ENCODE measurements at regions not wholly inside any gene's neighbourhood (a gene's known extent, or its start where the extent isn't known, plus 50 kb on each side); places are given as distances from the start of the nearest gene placed in this dataset.
"Not testable (repeated sequence)": the region's sequence is repeated elsewhere in the genome, so short reads cannot be mapped to it uniquely, and the experiment has no call there.

DNA sequence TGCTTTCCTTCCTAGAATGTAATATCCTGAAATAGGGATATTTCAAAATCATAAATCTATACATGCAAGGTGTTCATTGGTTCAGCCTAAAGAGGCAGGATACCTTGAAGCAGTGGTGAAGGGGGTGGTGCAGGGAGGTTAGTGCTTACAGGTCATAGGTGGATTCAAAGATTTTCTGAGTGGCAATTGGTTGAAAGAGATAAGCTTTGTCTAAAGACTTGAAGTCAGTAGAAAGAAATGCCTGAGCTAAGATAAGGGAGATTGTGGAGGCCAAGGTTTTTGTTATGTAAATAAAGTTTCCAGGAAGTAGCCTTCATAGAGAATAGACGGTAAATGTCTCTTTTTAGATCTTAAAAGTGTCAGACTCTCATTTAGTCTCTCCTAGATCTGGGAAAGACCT lies 741.2 kb upstream of the ZWINT start:
- H3K27me3 ChIP-seq (ENCODE audit: control insufficient read depth, insufficient read depth, low read length): no peaks in the 10 kb centered on the region
- H3K9me3 ChIP-seq (replicated peaks; ENCODE audit: control insufficient read depth, low read depth, low read length): no peaks in the 10 kb centered on the region
- no peak overlapping the region for H3K27ac ChIP-seq (ENCODE audit: low read length)
- no CpG with 5 or more reads among the region's 1 CpG for WGBS (ENCODE audit: insufficient coverage)
- no peaks in the 10 kb centered on the region for H3K36me3 ChIP-seq (ENCODE audit: control insufficient read depth, insufficient read depth, low read length)
- H3K4me1 ChIP-seq (ENCODE audit: control insufficient read depth, insufficient read depth, low read length): no peaks in the 10 kb centered on the region
- no peak overlapping the region for H3K4me3 ChIP-seq (ENCODE audit: low read length)
- DNase-seq: no peak

- H3K27me3 ChIP-seq (ENCODE audit: control insufficient read depth, insufficient read depth, low read length): no peaks in the 10 kb centered on the region
- WGBS (ENCODE audit: insufficient coverage): 73% methylated on average over 1 of the region's 2 CpGs
- H3K4me3 ChIP-seq (ENCODE audit: low read length): no peak overlapping the region
- H3K36me3 ChIP-seq (ENCODE audit: control insufficient read depth, insufficient read depth, low read length): no peaks in the 10 kb centered on the region
- H3K4me1 ChIP-seq (ENCODE audit: control insufficient read depth, insufficient read depth, low read length): no peaks in the 10 kb centered on the region
- no peak for DNase-seq
- peaks cover 5% of the 10 kb centered on the region for H3K9me3 ChIP-seq (replicated peaks; ENCODE audit: control insufficient read depth, low read depth, low read length)
- H3K27ac ChIP-seq (ENCODE audit: low read length): no peak overlapping the region
Measured at GRCh38 chr10:57098146-57098545, 737.1 kb upstream of the ZWINT start.

DNA sequence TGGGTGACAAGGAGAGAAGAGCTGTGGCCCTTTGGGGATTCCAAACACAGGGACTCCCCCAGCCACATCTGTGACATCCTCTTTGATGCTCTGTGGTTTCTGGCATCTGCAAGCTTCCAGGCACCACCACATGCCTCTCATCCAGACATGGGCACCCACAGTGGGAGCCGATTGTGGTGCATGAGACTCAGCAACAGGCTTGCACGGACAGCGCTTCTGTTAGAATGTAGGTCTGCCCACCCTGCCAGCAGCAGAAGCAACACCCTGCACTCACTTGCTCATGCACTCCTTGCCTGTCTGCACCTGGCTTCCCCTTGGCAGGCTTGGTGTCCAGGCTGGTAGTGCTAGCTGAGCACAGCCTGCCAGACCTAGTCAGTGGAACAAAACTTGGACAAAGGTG lies 735.0 kb upstream of the ZWINT start:
- H3K27me3 ChIP-seq (ENCODE audit: control insufficient read depth, insufficient read depth, low read length): no peaks in the 10 kb centered on the region
- no peaks in the 10 kb centered on the region for H3K4me1 ChIP-seq (ENCODE audit: control insufficient read depth, insufficient read depth, low read length)
- H3K9me3 ChIP-seq (replicated peaks; ENCODE audit: control insufficient read depth, low read depth, low read length): peaks cover 5% of the 10 kb centered on the region
- no peaks in the 10 kb centered on the region for H3K36me3 ChIP-seq (ENCODE audit: control insufficient read depth, insufficient read depth, low read length)
- DNase-seq: no peak
- no peak overlapping the region for H3K4me3 ChIP-seq (ENCODE audit: low read length)
- no peak overlapping the region for H3K27ac ChIP-seq (ENCODE audit: low read length)
- 96% methylated on average over 3 of the region's 3 CpGs for WGBS (ENCODE audit: insufficient coverage)

DNA sequence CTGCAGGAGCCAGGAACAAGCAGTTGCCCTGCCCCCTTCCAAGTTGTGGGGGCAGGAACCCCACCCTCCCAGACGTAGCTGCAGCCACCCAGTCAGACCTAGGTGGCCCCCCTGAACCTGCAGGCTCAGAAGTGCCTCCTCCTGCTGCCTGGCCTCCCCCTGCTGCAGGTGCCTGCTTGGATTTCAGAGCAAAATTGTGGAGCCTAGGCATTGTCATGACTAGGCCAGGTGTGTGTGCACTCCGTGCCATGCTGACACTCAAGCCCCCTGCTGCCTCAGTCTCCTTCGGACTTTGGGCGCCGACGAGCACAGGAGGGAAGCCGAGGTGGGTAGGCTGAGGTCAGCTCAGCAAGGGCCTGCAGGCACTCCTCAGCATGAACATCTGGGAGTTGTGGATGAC lies 733.9 kb upstream of the ZWINT start:
- Histone ChIP-seq H3K27ac (ENCODE audit: low read length) (no peak overlapping the region), H3K36me3 (ENCODE audit: control insufficient read depth, insufficient read depth, low read length) (no peaks in the 10 kb centered on the region), H3K9me3 (replicated peaks; ENCODE audit: control insufficient read depth, low read depth, low read length) (peaks cover 5% of the 10 kb centered on the region), H3K4me1 (ENCODE audit: control insufficient read depth, insufficient read depth, low read length) (no peaks in the 10 kb centered on the region), H3K4me3 (ENCODE audit: low read length) (no peak overlapping the region), H3K27me3 (ENCODE audit: control insufficient read depth, insufficient read depth, low read length) (no peaks in the 10 kb centered on the region)
- 83% methylated on average over 7 of the region's 7 CpGs for WGBS (ENCODE audit: insufficient coverage)
- no peak for DNase-seq

DNA sequence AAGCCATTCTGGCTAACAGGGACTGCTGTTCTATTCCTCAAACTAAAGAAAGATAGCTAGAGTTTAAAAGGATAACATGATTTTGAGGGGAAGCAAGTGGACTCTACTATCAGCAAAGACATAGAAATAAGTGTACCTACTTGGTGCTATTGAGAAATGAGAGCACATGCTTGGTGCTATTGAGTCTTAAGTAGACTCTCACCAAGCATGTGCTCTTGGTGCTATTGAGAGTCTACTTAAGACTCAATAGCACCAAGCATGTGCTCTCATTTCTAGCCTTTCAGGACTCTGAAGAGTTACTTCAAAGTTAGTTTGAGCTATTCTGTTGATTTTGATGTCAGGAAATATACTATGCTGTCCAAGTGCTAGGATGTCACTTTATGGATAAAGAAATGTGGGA lies 733.0 kb upstream of the ZWINT start:
- DNase-seq: no peak
- Histone ChIP-seq H3K4me3 (ENCODE audit: low read length) (no peak overlapping the region), H3K27me3 (ENCODE audit: control insufficient read depth, insufficient read depth, low read length) (no peaks in the 10 kb centered on the region), H3K27ac (ENCODE audit: low read length) (no peak overlapping the region), H3K9me3 (replicated peaks; ENCODE audit: control insufficient read depth, low read depth, low read length) (peaks cover 5% of the 10 kb centered on the region), H3K4me1 (ENCODE audit: control insufficient read depth, insufficient read depth, low read length) (no peaks in the 10 kb centered on the region), H3K36me3 (ENCODE audit: control insufficient read depth, insufficient read depth, low read length) (no peaks in the 10 kb centered on the region)

- H3K9me3 ChIP-seq (replicated peaks; ENCODE audit: control insufficient read depth, low read depth, low read length): peaks cover 12% of the 10 kb centered on the region
- no peak overlapping the region for H3K27ac ChIP-seq (ENCODE audit: low read length)
- H3K4me1 ChIP-seq (ENCODE audit: control insufficient read depth, insufficient read depth, low read length): no peaks in the 10 kb centered on the region
- no peaks in the 10 kb centered on the region for H3K27me3 ChIP-seq (ENCODE audit: control insufficient read depth, insufficient read depth, low read length)
- no peak for DNase-seq
- WGBS (ENCODE audit: insufficient coverage): 84% methylated on average over 6 of the region's 6 CpGs
- H3K36me3 ChIP-seq (ENCODE audit: control insufficient read depth, insufficient read depth, low read length): no peaks in the 10 kb centered on the region
- H3K4me3 ChIP-seq (ENCODE audit: low read length): no peak overlapping the region
Measured at GRCh38 chr10:57053530-57053929, 692.5 kb upstream of the ZWINT start.

GRCh38 chr10:57049096-57049495 lies 688.0 kb upstream of the ZWINT start:
- H3K27ac ChIP-seq (ENCODE audit: low read length): no peak overlapping the region
- no peak overlapping the region for H3K4me3 ChIP-seq (ENCODE audit: low read length)
- H3K9me3 ChIP-seq (replicated peaks; ENCODE audit: control insufficient read depth, low read depth, low read length): peaks cover 12% of the 10 kb centered on the region
- no peaks in the 10 kb centered on the region for H3K27me3 ChIP-seq (ENCODE audit: control insufficient read depth, insufficient read depth, low read length)
- WGBS (ENCODE audit: insufficient coverage): no CpG with 5 or more reads among the region's 2 CpGs
- H3K36me3 ChIP-seq (ENCODE audit: control insufficient read depth, insufficient read depth, low read length): no peaks in the 10 kb centered on the region
- H3K4me1 ChIP-seq (ENCODE audit: control insufficient read depth, insufficient read depth, low read length): no peaks in the 10 kb centered on the region
- DNase-seq: no peak

- DNase-seq: no peak
- Histone ChIP-seq H3K9me3 (replicated peaks; ENCODE audit: control insufficient read depth, low read depth, low read length) (no peaks in the 10 kb centered on the region), H3K27ac (ENCODE audit: low read length) (no peak overlapping the region), H3K27me3 (ENCODE audit: control insufficient read depth, insufficient read depth, low read length) (no peaks in the 10 kb centered on the region), H3K4me1 (ENCODE audit: control insufficient read depth, insufficient read depth, low read length) (no peaks in the 10 kb centered on the region), H3K4me3 (ENCODE audit: low read length) (no peak overlapping the region), H3K36me3 (ENCODE audit: control insufficient read depth, insufficient read depth, low read length) (no peaks in the 10 kb centered on the region)
- no CpG with 5 or more reads among the region's 2 CpGs for WGBS (ENCODE audit: insufficient coverage)
Measured at GRCh38 chr10:57038531-57038930, 677.5 kb upstream of the ZWINT start.

DNA sequence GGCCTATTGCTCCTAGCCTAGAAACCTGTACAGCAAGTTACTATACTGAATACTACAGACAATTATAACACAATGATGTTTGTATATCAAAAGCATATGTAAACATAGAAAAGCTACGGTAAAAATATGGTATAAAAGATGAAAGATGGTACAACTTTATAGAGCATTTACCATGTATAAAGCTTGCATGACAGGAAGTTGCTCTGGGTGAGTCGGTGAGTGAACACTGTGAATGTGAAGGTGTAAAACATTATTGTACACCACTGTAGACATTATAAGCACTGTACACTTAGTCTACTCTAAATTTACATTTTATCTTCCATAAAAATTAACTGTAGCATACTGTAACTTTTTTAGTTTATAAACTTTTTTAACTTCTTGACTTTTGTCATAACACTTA lies 674.3 kb upstream of the ZWINT start:
- Histone ChIP-seq H3K4me3 (ENCODE audit: low read length) (no peak overlapping the region), H3K9me3 (replicated peaks; ENCODE audit: control insufficient read depth, low read depth, low read length) (peaks cover 10% of the 10 kb centered on the region), H3K4me1 (ENCODE audit: control insufficient read depth, insufficient read depth, low read length) (no peaks in the 10 kb centered on the region), H3K27me3 (ENCODE audit: control insufficient read depth, insufficient read depth, low read length) (no peaks in the 10 kb centered on the region), H3K27ac (ENCODE audit: low read length) (no peak overlapping the region), H3K36me3 (ENCODE audit: control insufficient read depth, insufficient read depth, low read length) (no peaks in the 10 kb centered on the region)
- WGBS (ENCODE audit: insufficient coverage): no CpG with 5 or more reads among the region's 2 CpGs
- no peak for DNase-seq

GRCh38 chr10:57032301-57032700 lies 671.2 kb upstream of the ZWINT start:
- DNase-seq; H3K27ac ChIP-seq (ENCODE audit: low read length); H3K4me3 ChIP-seq (ENCODE audit: low read length); H3K36me3 ChIP-seq (ENCODE audit: control insufficient read depth, insufficient read depth, low read length); H3K27me3 ChIP-seq (ENCODE audit: control insufficient read depth, insufficient read depth, low read length); H3K4me1 ChIP-seq (ENCODE audit: control insufficient read depth, insufficient read depth, low read length): not testable (repeated sequence)
- 87% methylated on average over 3 of the region's 5 CpGs for WGBS (ENCODE audit: insufficient coverage)
- H3K9me3 ChIP-seq (replicated peaks; ENCODE audit: control insufficient read depth, low read depth, low read length): peaks cover 13% of the 10 kb centered on the region

GRCh38 chr10:57031346-57031745 lies 670.3 kb upstream of the ZWINT start:
- H3K9me3 ChIP-seq (replicated peaks; ENCODE audit: control insufficient read depth, low read depth, low read length): peaks cover 13% of the 10 kb centered on the region
- H3K27me3 ChIP-seq (ENCODE audit: control insufficient read depth, insufficient read depth, low read length): no peaks in the 10 kb centered on the region
- no peak overlapping the region for H3K4me3 ChIP-seq (ENCODE audit: low read length)
- no peaks in the 10 kb centered on the region for H3K36me3 ChIP-seq (ENCODE audit: control insufficient read depth, insufficient read depth, low read length)
- no peak overlapping the region for H3K27ac ChIP-seq (ENCODE audit: low read length)
- no peak for DNase-seq
- H3K4me1 ChIP-seq (ENCODE audit: control insufficient read depth, insufficient read depth, low read length): no peaks in the 10 kb centered on the region
- 85% methylated on average over 3 of the region's 4 CpGs for WGBS (ENCODE audit: insufficient coverage)

All from muscle of leg (tissue), 3 donors.